ENCODE measurements at regions not wholly inside any gene's neighbourhood (a gene's known extent, or its start where the extent isn't known, plus 50 kb on each side); places are given as distances from the start of the nearest gene placed in this dataset.

DNA sequence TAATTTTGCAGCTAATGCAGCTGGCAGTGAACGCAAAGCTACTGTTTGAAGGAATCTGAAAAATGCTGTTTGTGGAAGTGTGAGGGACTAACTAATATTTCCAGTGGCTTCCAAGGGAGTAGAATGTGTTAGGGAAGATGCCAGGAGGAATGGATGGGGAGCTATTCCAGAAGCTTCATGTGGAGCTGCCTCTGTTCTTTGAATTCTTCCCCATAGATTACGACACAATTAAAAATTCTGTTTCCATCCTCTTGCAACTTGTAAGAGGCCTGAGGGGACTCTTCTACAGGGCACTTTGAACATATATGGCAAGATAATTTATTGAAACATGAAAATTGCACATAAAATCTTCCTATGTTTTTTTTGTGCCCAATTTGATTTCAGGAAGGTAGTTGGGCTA lies 74.3 kb upstream of the CTXND1 start:
- Mint-ChIP-seq H3K27me3 (peaks cover 16% of the 10 kb centered on the region), H3K4me3 (no peak overlapping the region), H3K27ac (no peak overlapping the region), H3K4me1 (ENCODE audit: low read depth) (no peaks in the 10 kb centered on the region), H3K36me3 (ENCODE audit: low read depth) (no peaks in the 10 kb centered on the region), H3K9me3 (no peaks in the 10 kb centered on the region)
- TF ChIP-seq, protein P1, sequence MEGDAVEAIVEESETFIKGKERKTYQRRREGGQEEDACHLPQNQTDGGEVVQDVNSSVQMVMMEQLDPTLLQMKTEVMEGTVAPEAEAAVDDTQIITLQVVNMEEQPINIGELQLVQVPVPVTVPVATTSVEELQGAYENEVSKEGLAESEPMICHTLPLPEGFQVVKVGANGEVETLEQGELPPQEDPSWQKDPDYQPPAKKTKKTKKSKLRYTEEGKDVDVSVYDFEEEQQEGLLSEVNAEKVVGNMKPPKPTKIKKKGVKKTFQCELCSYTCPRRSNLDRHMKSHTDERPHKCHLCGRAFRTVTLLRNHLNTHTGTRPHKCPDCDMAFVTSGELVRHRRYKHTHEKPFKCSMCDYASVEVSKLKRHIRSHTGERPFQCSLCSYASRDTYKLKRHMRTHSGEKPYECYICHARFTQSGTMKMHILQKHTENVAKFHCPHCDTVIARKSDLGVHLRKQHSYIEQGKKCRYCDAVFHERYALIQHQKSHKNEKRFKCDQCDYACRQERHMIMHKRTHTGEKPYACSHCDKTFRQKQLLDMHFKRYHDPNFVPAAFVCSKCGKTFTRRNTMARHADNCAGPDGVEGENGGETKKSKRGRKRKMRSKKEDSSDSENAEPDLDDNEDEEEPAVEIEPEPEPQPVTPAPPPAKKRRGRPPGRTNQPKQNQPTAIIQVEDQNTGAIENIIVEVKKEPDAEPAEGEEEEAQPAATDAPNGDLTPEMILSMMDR (IDR thresholded peaks at IDR 0.05), result no peak
- Histone ChIP-seq H3K27ac (ENCODE audit: low read depth in 1 of 2, low read length in 2 of 2) (no peak overlapping the region), H3K36me3 (ENCODE audit: insufficient read depth, low read length) (no peaks in the 10 kb centered on the region), H3K4me3 (ENCODE audit: low read length) (no peak overlapping the region), H3K27me3 (ENCODE audit: control insufficient read depth in 1 of 2, insufficient read depth in 2 of 2, low read length in 2 of 2) (peaks cover 0 to 2% of the 10 kb centered on the region in 2 experiments), H3K4me1 (ENCODE audit: insufficient read depth, low read length) (no peaks in the 10 kb centered on the region), H3K9me3 (ENCODE audit: control insufficient read depth in 1 of 2, insufficient read depth in 1 of 2, low read length in 2 of 2) (peaks cover 10 to 15% of the 10 kb centered on the region in 2 experiments)
- DNase-seq, result no peak
- ChIA-PET POLR2A (no interaction called here), CTCF (no interaction called here)
- intact Hi-C loops (cut with DNase I, micrococcal nuclease), result no loop called here
- ATAC-seq (ENCODE audit: poor library complexity), result no peak

DNA sequence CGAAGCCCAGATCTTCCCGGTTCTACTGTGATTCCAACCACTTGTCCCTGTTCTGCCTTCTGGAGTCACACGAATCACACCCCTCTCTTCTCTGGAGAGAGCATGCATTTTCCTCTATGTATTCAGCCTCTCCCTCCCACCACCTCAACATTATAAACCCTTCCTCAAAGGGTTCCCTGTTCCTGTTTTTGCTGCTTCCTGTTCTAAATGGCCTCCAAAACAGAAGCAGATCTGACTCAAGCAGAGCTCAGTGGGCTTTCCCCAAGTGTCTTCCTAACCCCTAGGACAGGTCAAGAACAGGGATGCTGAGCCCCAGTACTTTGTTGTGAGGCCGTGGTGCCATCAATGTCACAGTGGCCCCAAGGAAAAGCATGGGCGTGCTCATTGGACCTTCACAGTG lies 75.7 kb upstream of the ARNT2 start:
- Mint-ChIP-seq H3K27me3 (peaks cover 16% of the 10 kb centered on the region), H3K36me3 (ENCODE audit: low read depth) (no peaks in the 10 kb centered on the region)
- no peak for DNase-seq

DNA sequence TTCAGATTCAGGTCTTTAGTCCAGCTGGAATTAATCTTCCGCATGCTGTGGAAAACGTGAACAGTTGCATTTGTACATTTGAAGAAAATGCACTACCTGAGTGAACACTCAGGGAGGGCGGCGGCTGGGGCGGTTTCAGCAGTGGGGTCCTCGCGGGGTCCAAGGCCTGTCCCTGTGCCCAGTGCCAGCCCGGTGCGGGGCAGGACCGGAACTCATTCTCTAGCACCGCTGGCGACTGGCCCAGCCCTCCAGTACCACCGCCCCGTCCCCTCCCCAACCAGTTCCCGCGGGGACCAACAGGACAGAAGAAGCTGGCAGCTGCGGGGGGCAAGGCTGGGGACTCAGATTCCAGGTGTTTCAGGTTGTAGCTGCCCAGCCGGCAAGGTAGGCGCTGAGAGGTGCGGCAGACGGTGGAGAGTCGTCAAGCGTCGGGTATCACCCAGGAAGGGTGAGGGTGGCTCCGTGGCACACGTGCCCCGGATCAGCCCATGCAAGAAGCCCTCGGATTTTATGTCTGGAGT lies 72.2 kb upstream of the ARNT2 start:
- no peaks in the 10 kb centered on the region for H3K9me3 Mint-ChIP-seq
- TF ChIP-seq, protein P1 (IDR thresholded peaks at IDR 0.05), result no peak
- intact Hi-C loops (cut with DNase I, micrococcal nuclease), result no loop called here
- Histone ChIP-seq H3K4me1 (ENCODE audit: insufficient read depth, low read length) (no peaks in the 10 kb centered on the region), H3K27me3 (ENCODE audit: control insufficient read depth in 1 of 2, insufficient read depth in 2 of 2, low read length in 2 of 2) (peaks cover 3 to 5% of the 10 kb centered on the region in 2 experiments), H3K9me3 (ENCODE audit: control insufficient read depth in 1 of 2, insufficient read depth in 1 of 2, low read length in 2 of 2) (peaks cover 3 to 18% of the 10 kb centered on the region in 2 experiments), H3K36me3 (ENCODE audit: insufficient read depth, low read length) (no peaks in the 10 kb centered on the region), H3K27ac (ENCODE audit: low read depth in 1 of 2, low read length in 2 of 2) (no peak overlapping the region), H3K4me3 (ENCODE audit: low read length) (no peak overlapping the region)
- no peaks in the 10 kb centered on the region for H3K36me3 Mint-ChIP-seq (ENCODE audit: low read depth)
- H3K27me3 Mint-ChIP-seq, result peaks cover 10% of the 10 kb centered on the region
- ATAC-seq (ENCODE audit: poor library complexity) (no peak), DNase-seq (no peak)
- no peak overlapping the region for H3K27ac Mint-ChIP-seq
- POLR2A ChIA-PET, result no interaction called here
- CTCF ChIA-PET, result no interaction called here
- no peak overlapping the region for H3K4me3 Mint-ChIP-seq
- no peaks in the 10 kb centered on the region for H3K4me1 Mint-ChIP-seq (ENCODE audit: low read depth)

More for the DNA sequence above, 75.7 kb upstream of the ARNT2 start:
- intact Hi-C loops (cut with DNase I, micrococcal nuclease), result no loop called here
- Mint-ChIP-seq H3K4me1 (ENCODE audit: low read depth) (no peaks in the 10 kb centered on the region), H3K27ac (no peak overlapping the region), H3K4me3 (no peak overlapping the region), H3K9me3 (no peaks in the 10 kb centered on the region)
- H3K4me1 ChIP-seq (ENCODE audit: insufficient read depth, low read length), result no peaks in the 10 kb centered on the region
- CTCF ChIA-PET, result no interaction called here
- peaks cover 0 to 5% of the 10 kb centered on the region in 2 experiments for H3K27me3 ChIP-seq (ENCODE audit: control insufficient read depth in 1 of 2, insufficient read depth in 2 of 2, low read length in 2 of 2)
- no peak overlapping the region for H3K27ac ChIP-seq (ENCODE audit: low read depth in 1 of 2, low read length in 2 of 2)
- TF ChIP-seq, protein P1 (IDR thresholded peaks at IDR 0.05), result no peak
- ATAC-seq (ENCODE audit: poor library complexity), result no peak
- POLR2A ChIA-PET, result no interaction called here
- no peak overlapping the region for H3K4me3 ChIP-seq (ENCODE audit: low read length)
- no peaks in the 10 kb centered on the region for H3K36me3 ChIP-seq (ENCODE audit: insufficient read depth, low read length)
- peaks cover 4 to 22% of the 10 kb centered on the region in 2 experiments for H3K9me3 ChIP-seq (ENCODE audit: control insufficient read depth in 1 of 2, insufficient read depth in 1 of 2, low read length in 2 of 2)
